ENCODE measurements at regions not wholly inside any gene's neighbourhood (a gene's known extent, or its start where the extent isn't known, plus 50 kb on each side); places are given as distances from the start of the nearest gene placed in this dataset.

DNA sequence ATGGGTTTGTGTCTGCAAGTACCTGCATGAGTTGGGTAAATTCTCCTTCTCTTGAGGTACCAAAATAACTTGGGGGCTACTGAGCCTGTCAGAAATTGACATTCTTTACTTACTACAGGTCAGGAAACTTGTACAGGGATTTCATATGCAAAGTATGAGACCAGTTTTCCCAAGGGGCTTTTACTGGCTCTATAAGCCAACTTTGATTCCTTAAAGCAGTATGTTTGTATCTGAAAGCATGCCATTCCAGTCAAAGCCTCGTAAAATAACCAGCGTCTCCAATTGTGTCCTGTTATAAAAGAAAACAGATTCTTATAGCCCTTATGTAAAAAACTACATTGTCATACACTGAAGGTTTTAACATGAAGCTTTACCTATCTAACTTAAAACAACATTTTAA, 90.2 kb downstream of the ZNF467 start:
- TF ChIP-seq, protein P1, sequence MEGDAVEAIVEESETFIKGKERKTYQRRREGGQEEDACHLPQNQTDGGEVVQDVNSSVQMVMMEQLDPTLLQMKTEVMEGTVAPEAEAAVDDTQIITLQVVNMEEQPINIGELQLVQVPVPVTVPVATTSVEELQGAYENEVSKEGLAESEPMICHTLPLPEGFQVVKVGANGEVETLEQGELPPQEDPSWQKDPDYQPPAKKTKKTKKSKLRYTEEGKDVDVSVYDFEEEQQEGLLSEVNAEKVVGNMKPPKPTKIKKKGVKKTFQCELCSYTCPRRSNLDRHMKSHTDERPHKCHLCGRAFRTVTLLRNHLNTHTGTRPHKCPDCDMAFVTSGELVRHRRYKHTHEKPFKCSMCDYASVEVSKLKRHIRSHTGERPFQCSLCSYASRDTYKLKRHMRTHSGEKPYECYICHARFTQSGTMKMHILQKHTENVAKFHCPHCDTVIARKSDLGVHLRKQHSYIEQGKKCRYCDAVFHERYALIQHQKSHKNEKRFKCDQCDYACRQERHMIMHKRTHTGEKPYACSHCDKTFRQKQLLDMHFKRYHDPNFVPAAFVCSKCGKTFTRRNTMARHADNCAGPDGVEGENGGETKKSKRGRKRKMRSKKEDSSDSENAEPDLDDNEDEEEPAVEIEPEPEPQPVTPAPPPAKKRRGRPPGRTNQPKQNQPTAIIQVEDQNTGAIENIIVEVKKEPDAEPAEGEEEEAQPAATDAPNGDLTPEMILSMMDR (conservative IDR thresholded peaks at IDR 0.05 in 1 of 2, IDR thresholded peaks at IDR 0.05 in 1 of 2; ENCODE audit: extremely low read depth in 1 of 2, insufficient read depth in 1 of 2, low read depth in 1 of 2, low read length in 2 of 2) = no peak
- TF ChIP-seq EZH2 (IDR thresholded peaks at IDR 0.05; ENCODE audit: borderline replicate concordance, low read length) = no peak

All from mammary epithelial cell (primary cell).